ENCODE measurements at regions not wholly inside any gene's neighbourhood (a gene's known extent, or its start where the extent isn't known, plus 50 kb on each side); places are given as distances from the start of the nearest gene placed in this dataset.
"Not testable (repeated sequence)": the region's sequence is repeated elsewhere in the genome, so short reads cannot be mapped to it uniquely, and the experiment has no call there.

GRCh38 chr15:21026848-21027247 is 160.7 kb upstream of the POTEB2 start:
- not testable (repeated sequence) for TF ChIP-seq POLR2A (IDR thresholded peaks at IDR 0.05; ENCODE audit: low read length); CTCF (IDR thresholded peaks at IDR 0.05)
- TF ChIP-seq, protein P1, sequence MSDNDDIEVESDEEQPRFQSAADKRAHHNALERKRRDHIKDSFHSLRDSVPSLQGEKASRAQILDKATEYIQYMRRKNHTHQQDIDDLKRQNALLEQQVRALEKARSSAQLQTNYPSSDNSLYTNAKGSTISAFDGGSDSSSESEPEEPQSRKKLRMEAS (IDR thresholded peaks at IDR 0.05), result not testable (repeated sequence)

All from A549 (cell line).